ENCODE measurements at regions not wholly inside any gene's neighbourhood (a gene's known extent, or its start where the extent isn't known, plus 50 kb on each side); places are given as distances from the start of the nearest gene placed in this dataset.

DNA sequence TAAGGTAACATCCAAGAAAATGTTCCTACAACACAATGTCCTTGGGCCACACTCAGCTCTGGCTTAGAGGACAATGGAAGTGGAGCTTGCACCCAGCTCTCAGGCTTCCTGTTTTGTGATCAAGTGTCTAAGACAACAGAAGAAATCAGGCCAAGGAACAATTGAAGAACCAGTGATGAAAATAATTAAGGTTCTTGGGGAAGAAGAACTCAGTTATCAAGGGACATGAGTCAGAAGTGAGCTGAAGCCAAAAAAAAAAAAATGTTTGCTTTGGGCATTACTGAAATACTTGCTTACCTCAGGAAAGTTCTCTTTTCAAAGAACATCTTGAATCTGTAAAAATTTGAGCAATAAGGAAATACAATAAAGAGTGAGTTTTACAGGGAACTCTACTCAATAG is 299.0 kb downstream of the FBXO15 start:
- no peak for DNase-seq

DNA sequence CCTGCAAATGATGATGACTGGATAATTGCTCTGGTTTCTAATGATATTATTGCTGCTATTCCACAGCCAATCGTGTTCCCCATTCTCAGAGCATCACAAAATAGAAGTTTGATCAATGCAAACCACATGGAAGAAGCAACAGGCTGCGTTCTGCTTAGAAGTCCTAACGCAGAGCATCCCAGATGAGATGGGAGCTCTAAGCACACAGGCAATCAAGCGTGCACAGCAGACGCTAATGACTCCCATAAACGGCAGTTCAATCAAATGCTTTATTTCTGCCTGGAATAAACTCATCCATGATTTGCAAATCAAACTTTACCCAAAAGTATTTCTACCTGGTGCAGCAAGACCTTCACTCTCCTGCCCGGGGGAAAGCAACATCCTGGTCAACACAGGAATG is 304.2 kb downstream of the FBXO15 start:
- DNase-seq = no peak

DNA sequence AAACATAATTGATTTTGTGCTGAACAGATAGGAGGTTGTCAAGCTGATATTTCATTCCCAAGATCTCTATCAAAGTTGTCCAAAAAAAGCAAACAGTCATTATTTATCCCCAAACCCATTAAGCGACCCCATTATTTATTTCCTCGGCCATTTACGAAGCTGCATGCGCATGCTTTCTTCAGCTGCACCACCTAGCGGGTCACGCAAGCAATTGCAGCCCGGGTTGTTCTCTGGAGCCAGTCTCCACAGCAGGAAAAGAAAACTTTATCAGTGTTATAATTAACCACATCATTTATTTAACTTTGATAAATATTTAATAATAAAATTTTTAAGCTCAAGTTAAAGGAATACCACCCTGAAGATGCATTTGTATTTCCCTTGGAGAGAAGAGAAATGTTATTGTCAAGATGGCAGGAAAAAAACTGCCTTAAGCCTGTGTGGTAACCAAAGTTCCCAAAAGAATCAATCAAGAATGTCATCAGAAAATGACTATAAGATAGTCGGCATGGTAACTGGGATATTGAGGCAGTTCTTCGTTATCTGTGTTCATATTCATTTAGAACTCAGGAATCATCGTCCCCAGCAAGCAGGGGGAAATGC is 304.7 kb downstream of the FBXO15 start:
- no peak for DNase-seq

DNA sequence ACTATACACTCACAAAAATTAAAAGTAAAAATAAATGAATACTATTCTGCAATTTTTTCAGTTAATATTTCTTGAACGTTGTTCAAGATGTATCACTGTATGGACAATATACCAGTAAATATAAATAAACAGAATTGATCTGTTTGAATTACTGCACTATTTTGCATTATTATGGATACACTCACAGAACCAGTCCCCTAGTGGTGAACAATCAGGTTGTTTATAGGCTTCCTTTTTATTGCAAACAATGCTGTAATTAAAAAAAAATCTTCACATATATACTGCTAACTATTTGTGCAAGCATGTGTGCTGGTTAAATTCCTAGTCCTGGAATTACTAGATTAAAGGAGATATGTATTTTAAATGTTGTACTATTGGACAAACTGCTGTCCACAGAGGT is 306.0 kb downstream of the FBXO15 start:
- no peak for DNase-seq

DNA sequence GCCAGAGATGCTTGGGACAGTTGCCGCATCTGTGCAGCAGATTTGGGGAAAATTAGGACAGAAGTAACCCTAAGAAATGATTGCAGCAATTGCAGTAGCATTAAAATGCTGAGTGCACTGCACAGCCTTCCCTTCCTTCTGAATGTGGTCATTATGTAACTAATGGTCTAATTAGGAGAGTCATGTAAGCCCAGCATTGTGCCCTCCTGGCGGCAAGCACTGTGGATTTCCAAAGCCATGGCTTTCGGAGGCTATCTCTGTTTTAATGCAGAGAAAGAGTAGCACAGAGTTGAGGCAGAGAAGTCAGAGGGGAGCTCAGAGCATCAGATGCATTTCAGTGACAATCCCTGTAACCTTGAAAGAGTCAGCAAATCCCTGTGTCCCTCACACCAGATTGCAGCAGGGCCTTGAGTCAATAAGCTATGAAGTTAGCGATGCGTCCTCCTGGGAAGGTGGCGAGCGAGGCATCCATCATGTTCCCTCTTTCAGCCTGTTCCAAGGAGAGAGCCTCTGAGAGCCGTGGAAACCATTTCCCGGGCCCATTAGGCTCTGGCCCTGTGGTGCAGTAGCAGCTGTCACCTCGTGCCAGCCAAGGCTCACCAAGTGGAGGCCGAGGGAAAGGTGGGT is 307.2 kb downstream of the FBXO15 start:
- DNase-seq = no peak

DNA sequence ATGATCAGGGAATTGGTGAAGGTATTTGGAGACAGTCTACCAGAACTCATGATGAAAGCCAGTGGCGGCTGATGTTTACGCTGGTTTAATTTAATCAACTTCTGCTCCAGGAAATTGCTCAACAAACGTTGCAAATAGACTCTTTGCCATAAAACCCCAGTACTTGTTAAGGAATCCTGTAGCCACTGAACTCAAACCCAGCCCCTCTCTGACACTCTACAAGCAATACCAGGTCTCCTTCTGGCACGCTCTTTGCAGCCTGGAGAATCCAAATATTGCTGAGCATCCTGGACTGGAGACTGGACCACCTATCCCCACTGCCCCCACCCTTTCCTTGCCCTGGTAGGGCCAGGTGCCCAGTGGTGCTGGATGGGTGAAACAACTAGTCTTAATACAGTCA is 308.2 kb downstream of the FBXO15 start:
- DNase-seq = no peak

DNA sequence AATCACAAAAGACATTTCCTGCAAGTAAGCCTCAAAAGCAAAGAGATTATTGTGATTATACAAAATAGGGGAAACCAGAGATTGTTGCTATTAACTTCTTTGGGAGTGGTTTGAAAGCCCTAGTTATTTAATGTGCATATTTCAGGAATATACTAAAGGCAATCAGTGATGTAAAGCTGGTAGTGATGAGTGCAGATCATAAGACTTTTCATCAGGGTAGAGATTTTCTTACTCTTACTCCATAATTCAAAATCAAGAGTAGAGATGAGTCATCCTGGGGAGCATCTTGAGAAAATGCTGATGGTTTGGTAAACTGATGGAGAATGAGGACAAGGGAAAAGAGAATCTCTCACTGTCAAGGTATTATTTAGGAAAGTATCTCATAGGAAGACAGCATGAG is 309.5 kb downstream of the FBXO15 start:
- DNase-seq = no peak

DNA sequence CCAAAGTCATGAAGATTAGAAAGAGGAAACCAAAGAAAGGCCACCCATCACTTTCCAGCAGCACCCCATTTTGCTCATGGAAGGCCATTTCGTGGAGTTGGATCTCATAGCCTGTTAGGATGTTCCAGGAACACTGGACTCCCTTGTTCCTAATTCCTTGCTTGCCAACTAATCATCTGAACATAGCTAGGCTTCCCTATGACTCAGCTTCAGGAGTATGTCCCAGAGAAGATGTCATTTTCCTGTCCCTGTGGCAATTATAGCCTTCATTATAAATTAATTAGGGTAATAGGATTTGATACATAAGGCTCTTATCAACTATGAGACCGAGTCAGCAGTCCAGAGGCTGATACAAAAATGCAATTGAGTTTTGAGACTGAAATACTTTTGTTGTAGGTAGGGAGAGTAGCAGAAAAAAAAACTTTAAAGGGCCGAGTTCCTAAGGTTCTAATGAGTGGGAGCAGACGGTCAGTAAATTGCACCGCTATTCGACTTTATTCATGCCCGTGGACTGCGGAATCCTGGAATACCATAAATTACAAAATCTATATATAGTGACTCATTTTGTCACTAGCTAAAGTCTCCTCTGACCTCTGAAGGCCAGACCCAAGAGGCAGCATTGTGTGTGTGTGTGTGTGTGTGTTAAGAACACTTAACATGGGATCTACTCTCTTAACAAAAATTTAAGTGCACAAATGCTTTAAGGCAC is 311.8 kb downstream of the FBXO15 start:
- no peak for DNase-seq

DNA sequence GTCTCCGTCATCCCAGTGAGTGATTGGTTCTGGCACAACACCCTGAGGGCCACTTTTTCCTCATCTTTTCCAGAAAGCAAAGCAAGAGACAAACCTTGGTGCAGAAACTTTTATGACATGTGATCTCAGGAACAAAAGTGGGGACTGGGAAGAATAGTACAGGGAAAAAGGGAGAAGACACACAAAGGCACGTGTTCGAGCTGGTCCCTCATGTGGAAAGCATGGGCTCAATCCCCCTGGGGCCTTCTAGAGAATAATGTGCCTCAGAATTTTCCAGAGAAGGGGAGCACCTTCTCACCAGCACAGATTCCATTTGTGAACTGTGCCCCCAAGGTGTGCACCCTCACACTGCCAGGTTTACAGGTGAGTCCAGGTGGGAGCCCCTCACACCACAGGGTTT is 312.6 kb downstream of the FBXO15 start:
- no peak for DNase-seq

DNA sequence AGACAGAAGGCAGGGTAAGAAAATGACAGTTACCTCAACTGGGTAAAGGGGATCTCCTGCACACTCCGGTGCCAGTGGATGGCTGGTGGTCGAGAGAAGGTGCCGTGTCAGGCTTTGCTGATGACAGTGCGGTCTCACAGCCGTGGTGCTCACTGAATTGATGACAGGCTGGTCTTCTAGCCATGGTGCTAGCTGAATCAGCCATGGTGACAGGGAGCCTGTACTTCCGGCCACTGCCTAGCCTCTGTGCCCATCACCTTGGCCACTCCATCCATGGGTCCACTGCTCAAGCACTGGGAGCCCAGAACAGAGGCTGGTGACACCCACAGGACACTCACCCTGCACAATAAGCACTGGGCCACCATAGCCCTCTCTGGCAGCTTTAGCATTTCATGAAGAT is 315.9 kb downstream of the FBXO15 start:
- no peak for DNase-seq

DNA sequence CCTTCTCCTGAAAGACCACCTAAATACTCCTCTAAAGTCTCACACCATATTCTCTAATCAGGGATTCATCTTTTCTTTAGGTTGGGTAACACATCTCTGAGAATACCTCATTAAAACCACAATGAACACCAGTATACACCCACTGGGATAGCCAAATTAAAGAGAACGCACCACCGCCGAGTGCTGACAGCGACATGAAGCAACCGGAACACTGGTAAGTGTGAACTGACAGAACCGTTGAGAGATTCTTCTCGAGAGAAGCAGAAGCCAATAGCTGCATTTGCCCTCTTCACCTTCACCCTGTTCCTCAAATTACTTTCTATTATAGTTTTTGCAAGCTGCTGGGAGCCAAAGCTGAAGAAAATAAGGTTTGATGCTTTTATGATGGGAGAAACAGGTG is 318.5 kb downstream of the FBXO15 start:
- no peak for DNase-seq

DNA sequence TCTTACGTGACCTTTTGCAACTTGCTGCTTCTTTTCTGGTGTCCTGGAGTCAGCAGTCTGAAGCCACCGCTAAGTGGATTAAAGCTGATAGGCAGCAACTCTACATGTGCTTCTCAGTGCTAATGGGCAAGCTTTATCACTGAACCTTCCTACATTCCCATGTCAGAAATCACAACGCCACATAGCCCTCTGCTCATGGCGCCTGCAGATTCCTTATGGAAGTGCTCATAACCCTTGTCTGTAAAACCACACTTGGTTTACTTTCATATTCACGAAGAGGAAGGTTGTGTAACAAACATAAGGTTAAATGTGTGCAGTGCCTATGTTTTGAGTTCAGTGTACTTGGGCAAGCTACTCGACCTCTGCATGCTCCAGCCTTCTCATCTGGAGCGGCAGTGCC is 319.8 kb downstream of the FBXO15 start:
- no peak for DNase-seq

DNA sequence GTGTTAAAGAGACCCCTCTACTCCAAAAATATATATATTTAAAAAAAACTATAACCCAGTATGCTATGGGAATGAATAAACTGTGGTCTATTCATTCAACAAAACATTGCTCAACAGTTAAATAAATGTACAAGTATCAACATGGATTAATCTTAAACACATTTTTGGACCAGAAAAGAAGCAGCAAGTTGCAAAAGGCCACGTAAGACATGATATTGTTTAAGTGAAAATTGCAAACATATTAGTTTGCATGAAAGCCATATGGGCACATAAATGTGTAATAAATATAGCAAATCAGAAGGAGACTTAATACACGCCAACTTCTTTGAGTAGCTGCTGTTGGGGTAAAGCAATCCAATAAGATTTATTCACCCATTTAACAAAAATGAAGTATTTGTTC is 321.5 kb downstream of the FBXO15 start:
- DNase-seq = no peak

DNA sequence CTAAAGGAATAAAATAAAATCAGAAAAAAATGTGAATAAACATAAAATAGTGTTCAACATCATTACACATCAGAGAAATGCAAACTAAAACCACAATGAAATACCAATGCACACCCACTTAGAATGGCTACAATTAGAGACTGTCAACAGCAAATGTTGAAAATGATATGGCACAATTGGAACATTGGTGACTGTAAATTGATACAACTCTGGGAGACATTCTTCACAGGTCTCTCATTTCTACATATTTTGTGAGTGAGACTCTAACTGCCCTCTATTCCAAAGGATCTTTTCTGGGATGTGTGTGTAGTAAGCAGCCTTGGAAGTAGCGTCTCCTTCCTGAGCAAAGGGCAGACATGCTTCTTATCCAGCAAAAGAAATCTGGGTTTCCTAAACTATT is 323.0 kb downstream of the FBXO15 start:
- no peak for DNase-seq

DNA sequence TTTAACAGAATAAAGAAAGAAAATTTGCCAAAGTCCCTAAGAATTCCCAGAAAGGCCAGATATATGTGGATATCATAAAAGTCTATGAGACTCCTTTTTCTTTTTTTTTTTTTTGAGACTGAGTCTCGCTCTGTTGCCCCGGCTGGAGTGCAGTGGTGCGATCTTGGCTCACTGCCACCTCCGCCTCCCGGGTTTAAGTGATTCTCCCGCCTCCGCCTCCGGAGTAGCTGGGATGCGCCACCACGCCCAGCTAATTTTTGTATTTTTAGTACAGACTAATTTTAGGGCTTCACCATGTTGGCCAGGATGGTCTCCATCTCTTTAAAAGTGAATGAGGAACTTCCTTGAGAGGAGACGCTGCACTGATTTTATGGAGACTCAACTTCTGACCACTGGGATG is 335.2 kb downstream of the FBXO15 start:
- no peak for DNase-seq

DNA sequence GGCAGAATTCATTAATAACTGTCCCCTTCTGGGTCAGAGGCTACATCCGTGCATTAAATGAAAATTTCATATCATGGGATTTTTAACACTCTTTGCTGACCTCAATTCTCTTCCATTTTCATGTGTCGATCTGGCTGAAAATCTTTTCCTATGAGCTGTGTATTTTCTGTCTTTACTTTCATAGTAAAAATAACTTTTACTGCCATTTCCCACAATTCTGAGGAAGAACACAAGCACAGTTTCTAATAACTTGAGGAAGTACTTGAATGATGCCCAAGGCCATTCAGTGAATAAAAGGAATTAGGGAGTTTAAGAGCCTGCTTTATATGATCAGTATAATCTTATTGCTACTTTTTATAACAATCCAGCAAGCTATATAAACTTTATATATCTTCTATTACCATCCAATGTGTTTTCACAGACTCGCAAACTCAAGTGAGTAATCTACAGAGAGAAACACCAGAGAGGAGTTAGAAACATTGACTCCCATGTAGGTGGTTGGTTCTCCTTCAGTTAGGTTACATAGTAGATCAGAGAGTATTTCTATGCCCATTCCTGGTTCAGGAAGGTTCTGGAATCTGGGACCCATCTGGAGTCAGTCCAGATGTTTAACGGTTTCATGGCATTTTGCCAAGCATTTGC is 340.0 kb downstream of the FBXO15 start:
- no peak for DNase-seq

DNA sequence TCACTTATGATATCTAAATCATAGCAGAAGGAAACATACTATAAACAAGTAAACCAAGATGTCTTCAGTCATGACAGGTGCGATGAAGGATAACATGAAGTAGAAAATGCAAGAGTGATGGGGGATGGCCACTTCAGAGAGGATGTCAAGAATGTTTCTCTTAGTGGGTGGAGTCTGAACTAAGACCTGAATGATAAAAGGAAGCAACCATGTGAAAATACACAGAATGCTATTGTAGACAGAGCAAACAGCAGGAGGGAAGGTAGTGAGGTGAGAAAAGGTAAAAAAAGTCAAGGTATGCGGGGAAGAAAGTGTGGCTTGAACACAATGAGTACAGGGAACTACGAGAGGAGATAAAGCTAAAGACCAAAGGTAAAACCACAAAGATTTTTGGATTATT is 341.6 kb downstream of the FBXO15 start:
- no peak for DNase-seq

DNA sequence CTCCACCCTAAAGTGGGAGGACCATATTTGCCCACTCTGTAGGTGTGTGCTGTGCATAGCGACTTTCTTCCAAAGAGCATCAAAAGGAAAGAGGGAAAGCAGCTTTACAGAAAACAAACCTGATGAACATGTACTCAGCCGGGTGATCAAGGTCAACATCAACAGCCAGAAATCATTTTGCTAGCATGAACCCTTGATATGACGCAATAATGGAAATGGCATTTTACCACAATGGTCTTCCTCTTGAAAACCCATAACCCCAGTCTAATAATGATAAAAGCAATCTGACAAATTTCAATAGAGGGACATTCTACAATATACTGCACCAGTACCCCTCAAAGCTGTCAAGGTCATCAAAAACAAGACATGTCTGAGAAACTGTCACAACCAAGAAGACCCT is 350.2 kb downstream of the FBXO15 start:
- DNase-seq = no peak

DNA sequence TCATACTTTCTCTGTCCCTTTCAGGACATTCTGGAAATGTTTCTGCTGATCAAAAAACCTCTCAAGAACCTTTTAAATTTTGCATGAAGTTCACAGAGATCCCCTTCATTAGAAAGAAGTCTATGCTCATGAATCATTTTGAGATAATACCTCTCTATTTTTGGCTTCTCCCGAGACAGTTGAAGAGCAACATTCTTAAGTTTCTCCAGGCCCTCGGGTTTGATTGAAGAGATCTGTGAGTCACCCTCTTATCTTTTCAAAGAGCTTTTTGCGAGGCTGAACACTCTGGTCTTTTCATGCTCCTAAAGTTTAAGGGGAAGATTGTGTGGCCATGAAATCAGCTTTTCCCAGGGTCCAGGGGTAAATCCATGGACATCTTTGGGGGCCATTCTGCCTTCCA is 354.2 kb downstream of the FBXO15 start:
- peak; percentile 80 for DNase-seq

DNA sequence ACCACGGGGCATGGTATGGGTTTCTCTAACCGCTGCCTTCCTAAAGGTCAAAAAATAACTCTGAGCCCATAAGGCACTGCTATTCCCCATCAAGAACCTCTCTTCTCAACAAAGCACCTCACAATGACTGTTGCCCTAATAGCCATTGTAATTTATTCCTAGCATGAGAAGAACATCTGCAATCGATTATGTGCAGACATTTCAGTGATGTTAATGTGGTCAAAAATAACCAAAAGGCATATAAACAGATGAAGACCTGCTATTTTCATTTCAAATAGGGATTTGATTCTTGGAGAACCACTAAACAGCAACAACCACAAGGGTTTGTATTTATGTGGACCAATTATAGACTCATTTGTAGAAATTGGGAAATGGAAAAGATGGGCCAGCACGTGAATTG is 356.6 kb downstream of the FBXO15 start:
- no peak for DNase-seq

DNA sequence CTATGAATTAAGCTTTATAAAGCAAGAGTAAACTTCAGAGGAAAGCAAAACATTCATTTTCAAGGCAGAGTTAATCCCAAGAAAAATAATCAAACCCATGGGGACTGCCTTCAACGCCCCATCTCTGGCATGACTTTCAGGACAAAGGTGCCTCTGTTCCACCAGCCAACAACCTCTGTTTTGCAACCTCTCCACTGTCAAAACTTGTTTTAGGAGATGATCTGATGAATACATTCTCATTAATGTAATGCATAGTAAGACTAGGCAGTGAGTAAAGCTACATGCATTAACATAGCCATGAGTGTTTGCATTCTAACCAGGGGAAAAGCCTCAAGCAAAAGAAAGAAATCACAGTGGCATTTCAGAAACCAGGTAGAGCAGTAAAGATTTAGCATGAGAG is 357.0 kb downstream of the FBXO15 start:
- DNase-seq = no peak

DNA sequence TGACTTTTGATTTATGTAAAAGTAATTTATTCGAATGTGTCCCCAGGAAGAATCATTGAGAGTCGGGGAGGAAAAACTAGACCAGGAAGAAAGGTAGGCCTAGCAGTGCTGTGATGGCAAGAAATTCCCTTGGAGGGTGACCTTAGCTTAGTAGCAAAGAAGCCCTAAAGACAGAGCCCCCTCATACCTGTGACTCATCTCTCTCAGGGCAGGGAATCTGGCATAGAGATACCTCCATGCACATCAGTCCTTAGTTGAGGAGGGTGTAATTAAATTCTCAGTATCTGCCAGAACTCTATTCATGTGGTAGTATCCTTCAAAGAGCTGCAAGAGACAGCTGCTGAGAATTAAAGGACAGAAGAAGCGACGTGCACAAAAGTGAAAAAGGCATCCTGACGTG is 360.3 kb downstream of the FBXO15 start:
- peak; percentile 64 for DNase-seq

DNA sequence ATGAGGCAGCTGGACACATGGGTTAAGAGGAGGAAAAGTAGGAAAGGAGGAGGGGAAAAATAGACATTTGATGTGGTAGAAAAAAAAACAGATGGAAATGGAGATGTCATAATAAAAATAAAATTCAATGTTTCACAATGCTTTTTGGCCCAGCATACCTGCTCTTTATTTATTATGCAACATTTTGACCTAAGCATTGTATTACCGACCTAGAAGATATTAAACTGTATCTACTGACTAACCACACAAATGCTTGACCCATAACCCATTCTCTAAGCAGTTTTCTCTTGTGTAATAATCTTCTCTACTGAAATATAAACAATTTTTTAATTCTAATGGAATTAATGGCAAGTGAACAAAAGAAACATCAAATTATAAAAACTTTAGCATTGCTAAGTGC is 362.3 kb downstream of the FBXO15 start:
- DNase-seq = no peak

DNA sequence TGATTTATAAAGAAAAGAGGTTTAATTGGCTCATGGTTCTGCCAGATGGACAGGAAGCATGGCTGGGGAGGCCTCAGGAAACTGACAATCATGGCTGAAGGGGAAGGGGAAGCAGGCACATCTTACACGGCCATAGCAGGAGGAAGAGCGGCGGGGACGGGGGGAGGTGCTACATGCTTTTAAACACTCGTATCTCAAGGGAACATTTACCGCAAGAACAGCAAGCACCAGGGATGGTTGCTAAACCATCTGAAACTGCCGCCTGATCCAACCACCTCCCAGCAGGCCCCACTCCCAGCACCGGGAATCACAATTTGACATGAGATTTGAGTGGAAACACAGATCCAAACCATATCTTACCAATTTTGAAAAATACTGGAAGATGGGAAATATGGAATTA is 362.8 kb downstream of the FBXO15 start:
- DNase-seq = no peak
